GM23248 (cell line): ENCODE measurements at regions not wholly inside any gene's neighbourhood (a gene's known extent, or its start where the extent isn't known, plus 50 kb on each side); places are given as distances from the start of the nearest gene placed in this dataset.

ENCODE experiments used
- EZH2 ChIP-seq: fragments of 200-600 bp; sonication (generic); IDR thresholded peaks from 2 replicates; pipeline ENCODE4 v1.6.1; 2018; ENCODE audit warnings: antibody characterized with exemption, mild to moderate bottlenecking; ENCODE audit not compliant: insufficient read depth, poor library complexity, severe bottlenecking
- EZH2phosphoT487 ChIP-seq: fragments of 200-600 bp; sonication (generic); IDR thresholded peaks from 2 replicates; pipeline ENCODE4 v1.6.1; 2018; ENCODE audit warnings: antibody characterized with exemption, moderate library complexity, mild to moderate bottlenecking, low read depth; ENCODE audit not compliant: insufficient read depth

DNA sequence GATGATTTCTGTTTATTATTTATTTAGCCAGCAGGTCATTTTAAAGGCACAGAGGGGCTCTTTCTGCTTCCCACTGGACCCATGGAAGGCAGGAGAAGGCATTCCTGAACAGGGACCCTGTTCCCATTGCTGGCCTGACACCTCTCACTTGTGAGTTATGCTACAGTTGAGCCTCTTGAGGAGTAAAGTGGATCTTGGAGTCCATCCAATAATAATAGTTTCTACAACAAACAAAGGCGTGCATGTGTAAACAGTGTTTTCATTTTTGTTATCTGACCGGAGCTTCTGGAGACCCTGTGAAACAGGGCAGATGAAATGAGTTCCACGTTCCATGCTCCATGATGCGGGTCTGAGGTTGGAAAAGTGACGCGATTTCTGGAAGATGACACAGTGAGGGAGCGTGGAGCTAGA lies 127.3 kb upstream of the HABP2 start:
- no peak for TF ChIP-seq EZH2
- no peak for TF ChIP-seq EZH2phosphoT487
